IMR-90 (cell line): ENCODE measurements at regions not wholly inside any gene's neighbourhood (a gene's known extent, or its start where the extent isn't known, plus 50 kb on each side); places are given as distances from the start of the nearest gene placed in this dataset.

Experiments used
- ATAC-seq: fragments of 200-7000 bp; cut with Tn5 transposase; 2 replicates; pipeline ENCODE4 v1.9.1; 2020; ENCODE audit warnings: low read depth, mild to moderate bottlenecking, moderate library complexity
- BruUV-seq: library from RNA; stranded (reverse); fragments of 400-500 nt; replicated peaks from 2 replicates; lab custom pipeline; 2021; lab: Mats Ljungman, UMichigan
- CTCF ChIA-PET: fragments of 300-600 bp; formaldehyde crosslinking; extraction: SDS; loops from one replicate; lab custom pipeline; 2021; ENCODE audit warnings: antibody characterized with exemption; lab: Yijun Ruan, JAX
- POLR2A ChIA-PET: fragments of 300-600 bp; sonication (Branson Sonifier 250); formaldehyde crosslinking; loops from one replicate; lab custom pipeline; 2022; ENCODE audit warnings: antibody characterized with exemption; ENCODE audit not compliant: unreplicated experiment; lab: Charles Lee
- DNase-seq: peaks from one replicate; pipeline ENCODE4 v3.0.0; 2013
- H2AFZ ChIP-seq: replicated peaks from 2 replicates; pipeline ENCODE3; 2013; ENCODE audit warnings: low read length, mild to moderate bottlenecking; ENCODE audit not compliant: poor library complexity
- H2AK5ac ChIP-seq: 2 replicates; pipeline ENCODE4 v1.6.1; 2013; ENCODE audit warnings: low read depth, low read length, inconsistent platforms
- H2AK9ac ChIP-seq: replicated peaks from 2 replicates; pipeline ENCODE3; 2013; ENCODE audit warnings: mild to moderate bottlenecking, low read depth, low read length, moderate library complexity; ENCODE audit not compliant: poor library complexity
- H2BK120ac ChIP-seq: 2 replicates; pipeline ENCODE4 v1.6.1; 2013; ENCODE audit warnings: low read depth, low read length, inconsistent platforms
- H2BK15ac ChIP-seq: 3 replicates; pipeline ENCODE4 v1.6.1; 2013; ENCODE audit warnings: low read depth, low read length, inconsistent platforms
- H2BK20ac ChIP-seq: 2 replicates; pipeline ENCODE4 v1.6.1; 2013; ENCODE audit warnings: low read depth, mild to moderate bottlenecking, inconsistent platforms, low read length, moderate library complexity
- H2BK5ac ChIP-seq: 2 replicates; pipeline ENCODE4 v1.6.1; 2013; ENCODE audit warnings: mild to moderate bottlenecking, low read depth, low read length, inconsistent platforms; ENCODE audit not compliant: poor library complexity, severe bottlenecking
- H3K14ac ChIP-seq: replicated peaks from 2 replicates; pipeline ENCODE4 v1.6.1; 2013; ENCODE audit warnings: low read depth, low read length, inconsistent platforms
- H3K18ac ChIP-seq: 2 replicates; pipeline ENCODE4 v1.6.1; 2013; ENCODE audit warnings: low read depth, low read length, control low read depth
- H3K23ac ChIP-seq: 2 replicates; pipeline ENCODE4 v1.6.1; 2013; ENCODE audit warnings: low read depth, low read length, inconsistent platforms
- H3K27ac ChIP-seq: 2 replicates; pipeline ENCODE4 v1.5.1; 2013; ENCODE audit warnings: mild to moderate bottlenecking, control low read depth, low read length; ENCODE audit not compliant: insufficient read depth
- H3K27me3 ChIP-seq: 2 replicates; pipeline ENCODE4 v1.6.1; 2013; ENCODE audit warnings: low read length; ENCODE audit not compliant: control insufficient read depth, insufficient read depth
- H3K36me3 ChIP-seq: 2 replicates; pipeline ENCODE4 v1.6.1; 2013; ENCODE audit warnings: low read length, mixed read lengths; ENCODE audit not compliant: control insufficient read depth, insufficient read depth
- H3K4ac ChIP-seq: 2 replicates; pipeline ENCODE4 v1.6.1; 2013; ENCODE audit warnings: low read depth, low read length, inconsistent platforms
- H3K4me1 ChIP-seq: 2 replicates; pipeline ENCODE4 v1.6.1; 2013; ENCODE audit warnings: low read length, mixed read lengths; ENCODE audit not compliant: control insufficient read depth, insufficient read depth
- H3K4me2 ChIP-seq: 2 replicates; pipeline ENCODE4 v1.6.1; 2013; ENCODE audit warnings: low read depth, mild to moderate bottlenecking, control low read depth, low read length, moderate library complexity
- H3K4me3 ChIP-seq: 2 replicates; pipeline ENCODE4 v1.5.1; 2013; ENCODE audit warnings: low read depth, mild to moderate bottlenecking, control low read depth, low read length, moderate library complexity; ENCODE audit not compliant: insufficient read depth
- H3K56ac ChIP-seq: 2 replicates; pipeline ENCODE4 v1.6.1; 2013; ENCODE audit warnings: low read length, inconsistent platforms; ENCODE audit not compliant: insufficient read depth; ENCODE audit errors: extremely low read depth
- H3K79me1 ChIP-seq, 2 experiments: 2 replicates each; pipeline ENCODE4 v1.6.1; 2013; ENCODE audit warnings: low read length in 2 of 2, inconsistent platforms in 1 of 2, low read depth in 1 of 2
- H3K9ac ChIP-seq: 2 replicates; pipeline ENCODE4 v1.6.1; 2013; ENCODE audit warnings: low read depth, low read length, control low read depth
- H3K9me1 ChIP-seq: 2 replicates; pipeline ENCODE4 v1.6.1; 2013; ENCODE audit warnings: low read length, inconsistent platforms; ENCODE audit not compliant: insufficient read depth
- H3K9me3 ChIP-seq: 2 replicates; pipeline ENCODE4 v1.6.1; 2013; ENCODE audit warnings: low read length; ENCODE audit not compliant: control insufficient read depth, insufficient read depth
- H4K20me1 ChIP-seq: 2 replicates; pipeline ENCODE4 v1.6.1; 2013; ENCODE audit warnings: low read length, inconsistent platforms; ENCODE audit not compliant: insufficient read depth
- H4K5ac ChIP-seq: 2 replicates; pipeline ENCODE4 v1.6.1; 2013; ENCODE audit warnings: mild to moderate bottlenecking, low read depth, low read length, control low read depth
- H4K8ac ChIP-seq, 2 experiments: 2 replicates each; pipeline ENCODE4 v1.6.1; 2013; ENCODE audit warnings: low read depth in 2 of 2, low read length in 2 of 2, control low read depth in 1 of 2, inconsistent platforms in 1 of 2
- H4K91ac ChIP-seq: 2 replicates; pipeline ENCODE4 v1.6.1; 2013; ENCODE audit warnings: low read depth, low read length, inconsistent platforms; ENCODE audit not compliant: insufficient read depth
- BHLHE40 ChIP-seq: fragments of 150-350 bp; IDR thresholded peaks from 2 replicates; pipeline ENCODE4 v1.6.1; 2016; ENCODE audit warnings: mild to moderate bottlenecking, low read depth, low read length
- CEBPB ChIP-seq: IDR thresholded peaks from 2 replicates; pipeline ENCODE4 v1.6.1; 2012; ENCODE audit warnings: low read depth, low read length, improper control_type of control experiment
- CHD1 ChIP-seq: IDR thresholded peaks from 2 replicates; pipeline ENCODE4 v1.6.1; 2012; ENCODE audit warnings: low read depth, low read length, improper control_type of control experiment
- ELK1 ChIP-seq: fragments of 150-350 bp; IDR thresholded peaks from 2 replicates; pipeline ENCODE4 v1.6.1; 2016; ENCODE audit warnings: low read depth, mild to moderate bottlenecking, low read length, moderate library complexity, borderline replicate concordance
- FOS ChIP-seq: fragments of 150-350 bp; IDR thresholded peaks from 2 replicates; pipeline ENCODE4 v1.6.1; 2016; ENCODE audit warnings: low read depth, low read length
- MAFK ChIP-seq: IDR thresholded peaks from 2 replicates; pipeline ENCODE4 v1.6.1; 2012; ENCODE audit warnings: low read depth, low read length, improper control_type of control experiment
- MAZ ChIP-seq: IDR thresholded peaks from 2 replicates; pipeline ENCODE4 v1.6.1; 2012; ENCODE audit warnings: low read depth, mild to moderate bottlenecking, low read length, improper control_type of control experiment, moderate library complexity, borderline replicate concordance
- MXI1 ChIP-seq: IDR thresholded peaks from 2 replicates; pipeline ENCODE4 v1.6.1; 2012; ENCODE audit warnings: low read depth, mild to moderate bottlenecking, low read length, moderate library complexity, borderline replicate concordance
- NFE2L2 ChIP-seq: fragments of 150-350 bp; IDR thresholded peaks from 2 replicates; pipeline ENCODE4 v1.6.1; 2016; ENCODE audit warnings: low read depth, mild to moderate bottlenecking, low read length
- POLR2A ChIP-seq: IDR thresholded peaks from 2 replicates; pipeline ENCODE4 v1.6.1; 2012; ENCODE audit warnings: mild to moderate bottlenecking, low read depth, low read length
- RAD21 ChIP-seq: IDR thresholded peaks from 2 replicates; pipeline ENCODE4 v1.6.1; 2012; ENCODE audit warnings: low read length, improper control_type of control experiment
- RCOR1 ChIP-seq: IDR thresholded peaks from 2 replicates; pipeline ENCODE4 v1.6.1; 2012; ENCODE audit warnings: mild to moderate bottlenecking, low read length, improper control_type of control experiment; ENCODE audit not compliant: insufficient replicate concordance
- RFX5 ChIP-seq: IDR thresholded peaks from 2 replicates; pipeline ENCODE4 v1.8.0; 2012; ENCODE audit warnings: low read depth, mild to moderate bottlenecking, low read length, moderate library complexity
- SMC3 ChIP-seq: fragments of 150-350 bp; IDR thresholded peaks from 2 replicates; pipeline ENCODE4 v1.6.1; 2016; ENCODE audit warnings: low read depth, mild to moderate bottlenecking, antibody characterized with exemption, low read length, moderate library complexity
- USF2 ChIP-seq: fragments of 150-350 bp; IDR thresholded peaks from 2 replicates; pipeline ENCODE4 v1.6.1; 2017; ENCODE audit warnings: mild to moderate bottlenecking, antibody characterized with exemption, low read length, low read depth
- WGBS, 2 experiments: methylation state at CpG; one replicate each; pipeline versions ENCODE4 v1.1.5 to v1.1.7; 2013; ENCODE audit warnings: missing lambda C conversion rate in 2 of 2; ENCODE audit not compliant: insufficient read length in 1 of 2; ENCODE audit errors: extremely low coverage in 2 of 2; 5-methylcytosine and 5-hydroxymethylcytosine counted together
- dilution Hi-C: fragments of 300-500 bp; cut with HindIII; formaldehyde crosslinking; loops from one replicate; pipeline ENCODE4 v1.14.3; 2018; ENCODE audit warnings: low sequenced_read_pairs; ENCODE audit not compliant: unreplicated experiment
- in situ Hi-C: fragments of 300-500 bp; cut with MboI; formaldehyde crosslinking; loops from 3 replicates; pipeline ENCODE4 v1.14.3; 2019; ENCODE audit warnings: low sequenced_read_pairs, inconsistent platforms, mixed read lengths
- intact Hi-C: fragments of 100-400 bp; cut with micrococcal nuclease; formaldehyde crosslinking; loops from 2 replicates; pipeline ENCODE4 v1.10.0; 2022
- TF ChIP-seq, protein P1 (sequence below): conservative IDR thresholded peaks from 2 replicates; pipeline ENCODE4 v1.5.1; 2012; ENCODE audit warnings: mild to moderate bottlenecking, low read depth, low read length, improper control_type of control experiment

DNA sequence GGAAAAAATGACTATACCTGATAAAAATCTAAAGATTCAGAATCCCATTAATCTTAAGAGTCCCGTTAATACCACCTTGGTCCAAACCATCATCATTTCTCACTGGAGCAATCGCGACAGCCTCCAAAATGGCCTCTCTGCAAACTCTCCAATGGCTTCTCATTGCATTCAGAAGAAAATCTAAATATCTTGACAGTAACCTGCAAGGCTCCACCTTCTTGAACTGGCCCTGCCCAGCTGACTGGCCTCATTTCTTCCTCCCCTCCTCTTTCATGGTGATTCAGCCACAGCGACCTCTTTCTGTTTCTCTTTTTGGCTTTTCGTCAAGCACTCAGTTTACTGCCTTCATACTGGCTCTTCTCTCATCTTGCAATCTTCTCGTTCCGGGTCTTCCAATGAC lies 56.2 kb upstream of the GPRIN3 start:
- 90% methylated on average over 4 of the region's 7 CpGs; no CpG with 5 or more reads in 1 of the 2 experiments for WGBS, 2 experiments
- H3K9me1 ChIP-seq: no peaks in the 10 kb centered on the region
- dilution Hi-C loops: no loop called here
- TF ChIP-seq USF2: no peak
- TF ChIP-seq FOS: no peak
- TF ChIP-seq POLR2A: no peak
- TF ChIP-seq, protein P1, sequence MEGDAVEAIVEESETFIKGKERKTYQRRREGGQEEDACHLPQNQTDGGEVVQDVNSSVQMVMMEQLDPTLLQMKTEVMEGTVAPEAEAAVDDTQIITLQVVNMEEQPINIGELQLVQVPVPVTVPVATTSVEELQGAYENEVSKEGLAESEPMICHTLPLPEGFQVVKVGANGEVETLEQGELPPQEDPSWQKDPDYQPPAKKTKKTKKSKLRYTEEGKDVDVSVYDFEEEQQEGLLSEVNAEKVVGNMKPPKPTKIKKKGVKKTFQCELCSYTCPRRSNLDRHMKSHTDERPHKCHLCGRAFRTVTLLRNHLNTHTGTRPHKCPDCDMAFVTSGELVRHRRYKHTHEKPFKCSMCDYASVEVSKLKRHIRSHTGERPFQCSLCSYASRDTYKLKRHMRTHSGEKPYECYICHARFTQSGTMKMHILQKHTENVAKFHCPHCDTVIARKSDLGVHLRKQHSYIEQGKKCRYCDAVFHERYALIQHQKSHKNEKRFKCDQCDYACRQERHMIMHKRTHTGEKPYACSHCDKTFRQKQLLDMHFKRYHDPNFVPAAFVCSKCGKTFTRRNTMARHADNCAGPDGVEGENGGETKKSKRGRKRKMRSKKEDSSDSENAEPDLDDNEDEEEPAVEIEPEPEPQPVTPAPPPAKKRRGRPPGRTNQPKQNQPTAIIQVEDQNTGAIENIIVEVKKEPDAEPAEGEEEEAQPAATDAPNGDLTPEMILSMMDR: no peak
- no peak for TF ChIP-seq ELK1
- no peak for TF ChIP-seq CEBPB
- TF ChIP-seq RCOR1: no peak
- TF ChIP-seq CHD1: no peak
- no peak for TF ChIP-seq MAZ
- TF ChIP-seq RFX5: no peak
- no peak for TF ChIP-seq SMC3
- TF ChIP-seq RAD21: no peak
- TF ChIP-seq NFE2L2: no peak
- TF ChIP-seq MAFK: no peak
- TF ChIP-seq BHLHE40: no peak
- TF ChIP-seq MXI1: no peak
- H3K4me2 ChIP-seq: no peak overlapping the region
- H3K9me3 ChIP-seq: no peaks in the 10 kb centered on the region
- in situ Hi-C loops: no loop called here
- intact Hi-C loops: no loop called here
- H2AK9ac ChIP-seq: no peak overlapping the region
- H4K91ac ChIP-seq: no peak overlapping the region
- no peak overlapping the region for H3K27ac ChIP-seq
- no peak overlapping the region for H3K9ac ChIP-seq
- H2AK5ac ChIP-seq: no peak overlapping the region
- no peak overlapping the region for H2BK15ac ChIP-seq
- DNase-seq: no peak
- H3K4me1 ChIP-seq: no peaks in the 10 kb centered on the region
- H4K5ac ChIP-seq: no peak overlapping the region
- H2AFZ ChIP-seq: no peak overlapping the region
- H4K20me1 ChIP-seq: no peaks in the 10 kb centered on the region
- H3K27me3 ChIP-seq: no peaks in the 10 kb centered on the region
- ChIA-PET CTCF (no interaction called here), POLR2A (no interaction called here)
- no peak overlapping the region for H3K4me3 ChIP-seq
- no peaks in the 10 kb centered on the region for H3K79me1 ChIP-seq
- H4K8ac ChIP-seq: no peak overlapping the region
- H2BK120ac ChIP-seq: no peak overlapping the region
- H2BK20ac ChIP-seq: no peak overlapping the region
- H3K36me3 ChIP-seq: no peaks in the 10 kb centered on the region
- no peak overlapping the region for H3K18ac ChIP-seq
- H3K4ac ChIP-seq: no peak overlapping the region
- no peak overlapping the region for H2BK5ac ChIP-seq
- H3K14ac ChIP-seq: no peak overlapping the region
- no peak for ATAC-seq
- no peak overlapping the region for H3K56ac ChIP-seq
- H3K23ac ChIP-seq: no peak overlapping the region
- BruUV-seq: no TSS peak
